CMK (cell line): ENCODE measurements at regions not wholly inside any gene's neighbourhood (a gene's known extent, or its start where the extent isn't known, plus 50 kb on each side); places are given as distances from the start of the nearest gene placed in this dataset.

Experiments used
- DNase-seq: peaks from one replicate; pipeline ENCODE4 v3.0.0-alpha.2; 2010; ENCODE audit warnings: low read depth

DNA sequence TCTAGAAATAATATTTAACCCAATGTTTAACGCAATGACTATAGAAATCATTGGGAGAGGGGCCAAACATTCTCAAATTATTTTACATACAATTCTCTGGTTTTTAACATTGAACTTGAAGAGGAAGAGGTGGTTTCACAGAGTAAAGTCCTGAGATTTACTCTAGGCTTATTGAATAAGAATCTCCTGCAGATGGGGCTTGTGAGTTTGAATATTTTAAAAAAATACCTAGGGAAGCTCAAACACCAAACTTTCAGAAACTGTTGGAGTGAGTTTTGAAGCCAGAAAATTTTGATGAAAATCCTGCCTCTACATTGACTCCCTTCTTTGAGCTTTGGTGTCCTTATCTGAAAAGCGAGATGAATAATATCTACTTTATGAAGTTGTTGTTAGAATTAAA is 906.6 kb downstream of the TUSC7 start:
- no peak for DNase-seq

GRCh38 chr3:117617906-117618305 is 908.3 kb downstream of the TUSC7 start:
- DNase-seq: no peak

- no peak for DNase-seq
Measured at GRCh38 chr3:117618462-117618861, 908.9 kb downstream of the TUSC7 start.

- DNase-seq: no peak
Measured at GRCh38 chr3:117619805-117620204, 910.2 kb downstream of the TUSC7 start.

DNA sequence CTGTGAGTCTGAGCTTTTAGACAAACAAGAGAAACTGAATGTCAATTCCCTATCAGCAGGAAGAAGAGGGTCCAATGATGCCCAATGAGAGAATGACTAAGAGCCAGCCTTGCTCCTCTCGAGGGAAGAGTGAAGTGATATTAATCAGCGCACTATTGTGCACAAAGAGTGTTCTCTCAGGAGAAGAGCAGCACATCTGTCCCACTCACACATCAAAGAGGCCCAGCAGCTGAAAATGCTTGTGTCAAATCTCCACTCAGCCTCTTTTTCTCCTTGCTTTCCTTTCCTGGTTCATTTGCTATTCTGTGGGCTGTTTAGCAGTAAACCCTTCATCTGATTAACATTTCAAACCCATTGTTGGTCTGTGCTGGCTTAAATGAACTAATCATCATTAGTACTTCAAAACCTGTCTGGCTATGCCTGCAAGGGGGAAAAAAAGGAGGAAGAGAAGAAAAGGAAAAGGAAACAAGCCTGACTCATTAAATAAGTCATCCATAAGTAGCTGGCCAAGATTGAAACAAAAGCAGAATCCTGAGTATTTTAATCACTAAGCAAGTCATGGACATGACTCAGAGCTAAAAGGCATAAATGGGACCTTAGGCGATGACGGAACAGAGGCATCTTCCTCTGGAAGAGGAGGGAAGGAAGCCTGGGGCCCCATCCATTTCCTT is 912.7 kb downstream of the TUSC7 start:
- no peak for DNase-seq

GRCh38 chr3:117624424-117624823 is 914.8 kb downstream of the TUSC7 start:
- DNase-seq: no peak

DNA sequence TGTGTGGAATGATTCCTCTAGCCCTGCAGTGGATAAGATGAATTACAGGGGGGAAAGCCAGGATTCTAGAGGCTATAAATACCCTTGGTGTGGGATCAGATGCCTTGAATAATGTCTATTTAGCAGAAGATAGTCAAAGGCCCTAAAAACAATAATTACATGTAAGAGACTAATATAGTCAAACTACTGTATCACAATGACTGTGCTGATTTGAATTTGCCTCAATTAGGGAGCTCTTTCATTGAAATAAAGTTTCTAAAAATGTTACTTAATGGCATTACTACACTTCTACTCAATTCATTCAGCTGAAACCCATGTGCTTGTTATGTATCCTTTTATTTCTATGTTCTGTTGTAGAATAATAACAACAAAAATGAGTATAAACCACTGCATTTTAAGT is 915.6 kb downstream of the TUSC7 start:
- no peak for DNase-seq

GRCh38 chr3:117626577-117626976 is 917.0 kb downstream of the TUSC7 start:
- DNase-seq: no peak

GRCh38 chr3:117628823-117629291 is 919.3 kb downstream of the TUSC7 start:
- DNase-seq: no peak

- no peak for DNase-seq
Measured at GRCh38 chr3:117629505-117629904, 919.9 kb downstream of the TUSC7 start.

DNA sequence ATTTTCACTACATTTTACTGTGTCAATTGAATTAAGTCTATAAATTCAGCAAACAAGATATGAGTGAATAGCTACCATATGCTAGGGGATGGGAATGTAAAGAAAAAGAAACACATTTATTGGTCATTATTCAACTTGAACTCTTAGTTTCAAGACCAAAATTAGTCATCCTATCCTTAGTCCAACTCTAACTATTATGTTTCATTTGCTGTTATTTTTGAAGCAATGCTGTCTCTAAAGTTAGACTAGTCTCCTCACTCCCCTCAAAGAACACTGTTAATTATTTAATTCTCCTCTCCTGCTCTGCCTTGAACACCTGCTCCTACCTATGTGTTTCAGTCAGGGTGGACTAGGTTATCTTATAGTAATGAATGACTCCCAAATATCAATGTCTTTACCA is 920.9 kb downstream of the TUSC7 start:
- DNase-seq: no peak

DNA sequence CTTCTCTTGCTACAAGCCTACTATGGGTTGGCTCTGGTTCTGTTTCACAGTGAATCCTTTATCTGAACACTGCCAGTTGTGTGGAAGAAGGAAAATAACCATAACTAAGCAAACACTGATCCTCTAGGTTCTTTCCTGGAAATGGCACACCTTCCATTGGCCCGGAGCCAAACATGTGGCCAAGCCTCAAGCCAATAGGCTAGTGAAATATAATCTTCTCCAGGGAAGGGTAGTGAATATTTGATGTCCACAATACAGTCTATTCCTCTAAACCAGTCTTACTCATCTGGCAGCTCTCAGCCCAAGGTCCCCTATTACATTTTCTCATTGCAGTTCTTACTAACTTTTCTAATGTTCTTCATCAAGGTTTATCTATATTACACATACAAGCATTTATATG is 921.3 kb downstream of the TUSC7 start:
- DNase-seq: no peak

- no peak for DNase-seq
Measured at GRCh38 chr3:117631781-117632180, 922.2 kb downstream of the TUSC7 start.

DNA sequence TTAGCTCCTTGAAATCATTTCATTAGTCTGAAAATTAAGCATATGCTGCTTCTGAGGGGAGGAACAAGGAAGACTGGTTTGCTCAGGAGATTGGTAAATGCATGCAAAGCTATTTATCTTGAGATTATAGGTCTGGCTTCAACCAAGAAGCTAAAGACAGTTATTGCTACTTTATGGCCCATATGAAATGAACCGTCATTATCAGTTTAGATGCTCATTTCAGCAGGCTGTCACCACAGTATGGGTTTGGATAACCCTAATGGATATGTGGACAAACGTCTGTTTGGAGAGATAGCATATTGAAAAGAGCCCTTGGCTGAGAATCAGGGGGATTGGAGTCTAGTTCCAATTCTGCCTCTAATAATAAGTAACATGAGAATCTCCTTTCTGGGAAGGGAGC is 922.6 kb downstream of the TUSC7 start:
- no peak for DNase-seq

- DNase-seq: no peak
Measured at GRCh38 chr3:117633207-117633606, 923.6 kb downstream of the TUSC7 start.

DNA sequence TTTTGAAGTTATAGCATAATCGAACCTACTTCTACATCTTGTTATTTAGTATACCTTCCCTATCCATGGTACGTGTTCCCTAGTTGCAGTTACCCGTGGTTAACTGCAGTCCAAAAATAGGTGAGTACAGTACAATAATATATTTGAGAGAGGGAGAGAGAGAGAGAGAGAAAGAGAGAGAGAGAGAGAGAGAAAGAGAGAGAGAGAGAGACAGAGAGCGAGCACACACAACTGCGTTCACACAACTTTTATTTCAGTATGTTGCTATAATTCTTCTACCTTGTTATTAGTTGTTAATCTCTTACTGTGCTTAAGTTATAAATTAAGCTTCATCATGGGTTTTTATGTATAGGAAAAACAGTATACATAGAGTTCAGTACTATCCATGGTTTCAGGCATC is 928.1 kb downstream of the TUSC7 start:
- no peak for DNase-seq

- no peak for DNase-seq
Measured at GRCh38 chr3:117644203-117644602, 934.6 kb downstream of the TUSC7 start.

GRCh38 chr3:117645561-117646242 is 936.1 kb downstream of the TUSC7 start:
- DNase-seq: no peak

- no peak for DNase-seq
Measured at GRCh38 chr3:117647435-117647834, 937.9 kb downstream of the TUSC7 start.

GRCh38 chr3:117651246-117651645 is 941.7 kb downstream of the TUSC7 start:
- no peak for DNase-seq

DNA sequence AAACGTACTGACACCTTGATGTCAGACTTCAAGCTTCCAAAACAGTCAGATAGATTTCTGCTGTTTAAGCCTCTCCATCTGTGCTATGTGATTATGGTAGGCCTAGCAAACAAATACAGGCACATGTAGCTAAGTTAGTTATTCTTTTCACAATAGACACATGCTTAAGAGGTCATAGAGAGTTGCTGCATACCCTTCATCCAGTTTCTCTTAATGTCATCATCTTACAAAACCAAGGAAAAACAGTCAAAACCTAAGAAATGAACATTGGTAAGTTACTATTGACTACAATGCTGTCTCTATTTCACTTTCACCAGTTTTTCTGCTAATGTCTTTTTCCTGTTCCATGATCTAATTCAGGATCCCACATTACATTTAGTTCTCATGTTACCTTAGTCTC is 946.8 kb downstream of the TUSC7 start:
- no peak for DNase-seq

DNA sequence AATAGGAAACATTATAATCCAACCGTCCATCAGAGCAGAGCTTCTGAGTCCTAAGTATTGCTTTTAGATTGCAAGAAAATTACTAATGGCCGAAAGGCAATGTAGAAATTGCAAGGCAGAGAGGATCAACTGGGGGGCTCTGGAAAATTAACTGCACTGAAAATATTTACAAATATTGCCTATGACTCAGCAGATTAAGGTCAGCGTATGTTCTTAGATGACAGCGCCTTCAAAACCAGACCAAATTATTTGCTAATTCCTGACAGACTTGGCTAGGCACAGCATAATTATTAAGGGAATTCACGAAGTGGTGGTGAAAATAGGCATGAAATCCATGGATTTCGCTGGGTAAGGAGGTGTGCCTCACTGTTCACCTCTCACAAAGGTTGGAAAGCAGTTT is 947.7 kb downstream of the TUSC7 start:
- no peak for DNase-seq

GRCh38 chr3:117660941-117661817 is 951.6 kb downstream of the TUSC7 start:
- no peak for DNase-seq
